Activated B cell treated with CpG ODN at 0.5 μM for 24 hours (primary cell): ENCODE measurements at regions not wholly inside any gene's neighbourhood (a gene's known extent, or its start where the extent isn't known, plus 50 kb on each side); places are given as distances from the start of the nearest gene placed in this dataset.

Source experiments
- ATAC-seq: fragments of 200-7000 bp; cut with Tn5 transposase; one replicate; pipeline ENCODE4 v1.10.0; 2021; ENCODE audit warnings: low read depth, mild to moderate bottlenecking, moderate library complexity
- CTCF ChIA-PET: fragments of 350-600 bp; sonication (Branson Sonifier 250); formaldehyde crosslinking; loops from one replicate; lab custom pipeline; 2021; ENCODE audit warnings: antibody characterized with exemption; lab: Charles Lee
- POLR2A ChIA-PET: fragments of 350-600 bp; sonication (Branson Sonifier 250); formaldehyde crosslinking; loops from one replicate; lab custom pipeline; 2021; ENCODE audit warnings: antibody characterized with exemption; lab: Charles Lee
- DNase-seq: peaks from one replicate; pipeline ENCODE4 v3.0.0; 2022
- H3K27ac Mint-ChIP-seq: one replicate; pipeline ENCODE4 v1.8.0; 2020; ENCODE audit warnings: mixed read lengths
- H3K27me3 Mint-ChIP-seq: one replicate; pipeline ENCODE4 v1.8.0; 2021; ENCODE audit warnings: mixed read lengths
- H3K36me3 Mint-ChIP-seq: one replicate; pipeline ENCODE4 v1.8.0; 2021; ENCODE audit warnings: low read depth, mixed read lengths
- H3K4me1 Mint-ChIP-seq: one replicate; pipeline ENCODE4 v1.8.0; 2021; ENCODE audit warnings: mixed read lengths
- H3K4me3 Mint-ChIP-seq: one replicate; pipeline ENCODE4 v1.8.0; 2020; ENCODE audit warnings: mild to moderate bottlenecking, mixed read lengths
- H3K9me3 Mint-ChIP-seq: one replicate; pipeline ENCODE4 v1.8.0; 2020; ENCODE audit warnings: mixed read lengths
- intact Hi-C: fragments of 100-400 bp; cut with micrococcal nuclease; formaldehyde crosslinking; loops from one replicate; pipeline ENCODE4 v1.15.1; 2024
- TF ChIP-seq, protein P1 (sequence below): fragments of 200-600 bp; IDR thresholded peaks from one replicate; pipeline ENCODE4 v1.8.0; 2022; ENCODE audit warnings: antibody characterized with exemption, mild to moderate bottlenecking

DNA sequence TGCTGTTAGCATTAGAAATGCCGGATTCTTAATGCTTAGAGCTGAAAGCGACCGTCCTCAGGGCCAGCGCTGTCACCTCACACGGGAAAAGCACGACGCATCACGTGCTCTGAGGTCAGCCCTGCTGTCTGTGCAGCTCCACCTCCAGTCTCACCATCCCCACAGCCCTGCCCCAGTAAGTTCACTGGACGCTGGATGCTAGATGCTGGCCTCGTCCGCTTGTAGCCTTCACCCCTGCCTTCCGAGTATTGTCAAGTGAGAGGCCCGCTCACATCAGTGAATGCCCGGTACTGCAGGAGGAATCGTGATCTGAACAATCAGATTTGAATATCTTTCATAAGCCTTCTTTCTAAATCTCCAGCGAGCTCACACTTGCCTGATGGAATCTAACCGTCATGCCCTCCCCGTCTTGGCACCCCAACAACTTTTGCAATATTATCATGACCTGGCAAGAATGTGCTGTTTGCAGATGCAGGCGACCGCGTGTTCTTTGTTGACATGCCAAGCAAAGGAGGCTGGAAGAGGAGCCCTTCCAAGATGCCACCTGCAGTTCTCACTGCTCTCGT is 64.9 kb downstream of the DLL1 start:
- ChIA-PET POLR2A (no interaction called here), CTCF (no interaction called here)
- DNase-seq (no peak), ATAC-seq (no peak)
- no peak overlapping the region for H3K4me3 Mint-ChIP-seq
- no peaks in the 10 kb centered on the region for H3K27me3 Mint-ChIP-seq
- peaks cover 2% of the 10 kb centered on the region for H3K4me1 Mint-ChIP-seq
- H3K9me3 Mint-ChIP-seq: no peaks in the 10 kb centered on the region
- no peaks in the 10 kb centered on the region for H3K36me3 Mint-ChIP-seq
- no peak overlapping the region for H3K27ac Mint-ChIP-seq
- intact Hi-C loops: no loop called here
- TF ChIP-seq, protein P1, sequence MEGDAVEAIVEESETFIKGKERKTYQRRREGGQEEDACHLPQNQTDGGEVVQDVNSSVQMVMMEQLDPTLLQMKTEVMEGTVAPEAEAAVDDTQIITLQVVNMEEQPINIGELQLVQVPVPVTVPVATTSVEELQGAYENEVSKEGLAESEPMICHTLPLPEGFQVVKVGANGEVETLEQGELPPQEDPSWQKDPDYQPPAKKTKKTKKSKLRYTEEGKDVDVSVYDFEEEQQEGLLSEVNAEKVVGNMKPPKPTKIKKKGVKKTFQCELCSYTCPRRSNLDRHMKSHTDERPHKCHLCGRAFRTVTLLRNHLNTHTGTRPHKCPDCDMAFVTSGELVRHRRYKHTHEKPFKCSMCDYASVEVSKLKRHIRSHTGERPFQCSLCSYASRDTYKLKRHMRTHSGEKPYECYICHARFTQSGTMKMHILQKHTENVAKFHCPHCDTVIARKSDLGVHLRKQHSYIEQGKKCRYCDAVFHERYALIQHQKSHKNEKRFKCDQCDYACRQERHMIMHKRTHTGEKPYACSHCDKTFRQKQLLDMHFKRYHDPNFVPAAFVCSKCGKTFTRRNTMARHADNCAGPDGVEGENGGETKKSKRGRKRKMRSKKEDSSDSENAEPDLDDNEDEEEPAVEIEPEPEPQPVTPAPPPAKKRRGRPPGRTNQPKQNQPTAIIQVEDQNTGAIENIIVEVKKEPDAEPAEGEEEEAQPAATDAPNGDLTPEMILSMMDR: no peak

DNA sequence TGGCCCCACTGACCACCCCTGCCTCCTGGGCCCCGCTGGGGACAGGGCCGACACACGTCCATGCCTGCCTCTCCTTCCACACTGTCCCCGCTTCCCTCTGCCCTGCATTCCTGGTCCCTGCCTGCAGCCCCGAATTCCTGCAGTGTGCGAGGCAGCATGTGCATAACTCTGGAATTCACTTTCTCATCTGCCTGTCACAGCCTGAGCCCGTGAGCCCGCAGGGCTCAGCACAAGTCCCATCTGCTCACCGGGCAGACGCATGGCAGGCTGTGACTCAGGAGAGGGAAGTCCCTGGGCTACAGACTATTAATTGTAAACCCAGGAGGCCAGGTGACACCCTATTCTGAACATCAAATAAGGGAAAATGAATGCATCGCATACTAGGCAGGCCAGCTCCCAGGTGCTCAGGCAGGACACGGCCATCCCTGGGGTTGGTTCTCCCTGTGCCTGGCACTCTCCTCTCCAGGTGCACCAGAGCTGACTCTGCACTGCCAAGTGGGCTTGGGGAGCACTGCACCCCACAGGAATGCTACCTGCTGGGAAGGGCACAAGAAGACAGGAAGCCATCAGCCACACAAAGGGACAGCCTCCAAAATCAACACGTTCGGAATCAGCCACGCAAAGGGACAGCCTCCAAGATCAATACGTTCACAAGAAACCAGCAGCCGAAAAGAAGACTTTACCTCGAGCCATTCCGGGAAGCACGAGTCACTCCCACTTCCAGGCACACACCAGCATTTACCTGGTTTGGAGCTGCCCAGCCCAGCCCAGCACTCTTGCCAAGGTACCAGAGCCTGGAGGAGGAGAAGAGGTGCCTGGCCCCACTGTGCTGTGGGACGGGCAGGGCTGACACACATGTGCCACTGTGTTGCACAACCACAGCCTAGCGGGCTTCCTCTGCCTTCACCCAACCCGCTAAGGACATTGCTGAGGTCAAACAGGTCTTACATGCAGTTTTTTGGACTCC is 65.9 kb downstream of the DLL1 start:
- intact Hi-C loops: no loop called here
- Mint-ChIP-seq H3K27ac (no peak overlapping the region), H3K36me3 (no peaks in the 10 kb centered on the region), H3K4me3 (no peak overlapping the region), H3K9me3 (no peaks in the 10 kb centered on the region), H3K27me3 (no peaks in the 10 kb centered on the region), H3K4me1 (peaks cover 2% of the 10 kb centered on the region)
- ChIA-PET POLR2A (no interaction called here), CTCF (no interaction called here)
- DNase-seq (no peak), ATAC-seq (no peak)
- TF ChIP-seq, protein P1: no peak

DNA sequence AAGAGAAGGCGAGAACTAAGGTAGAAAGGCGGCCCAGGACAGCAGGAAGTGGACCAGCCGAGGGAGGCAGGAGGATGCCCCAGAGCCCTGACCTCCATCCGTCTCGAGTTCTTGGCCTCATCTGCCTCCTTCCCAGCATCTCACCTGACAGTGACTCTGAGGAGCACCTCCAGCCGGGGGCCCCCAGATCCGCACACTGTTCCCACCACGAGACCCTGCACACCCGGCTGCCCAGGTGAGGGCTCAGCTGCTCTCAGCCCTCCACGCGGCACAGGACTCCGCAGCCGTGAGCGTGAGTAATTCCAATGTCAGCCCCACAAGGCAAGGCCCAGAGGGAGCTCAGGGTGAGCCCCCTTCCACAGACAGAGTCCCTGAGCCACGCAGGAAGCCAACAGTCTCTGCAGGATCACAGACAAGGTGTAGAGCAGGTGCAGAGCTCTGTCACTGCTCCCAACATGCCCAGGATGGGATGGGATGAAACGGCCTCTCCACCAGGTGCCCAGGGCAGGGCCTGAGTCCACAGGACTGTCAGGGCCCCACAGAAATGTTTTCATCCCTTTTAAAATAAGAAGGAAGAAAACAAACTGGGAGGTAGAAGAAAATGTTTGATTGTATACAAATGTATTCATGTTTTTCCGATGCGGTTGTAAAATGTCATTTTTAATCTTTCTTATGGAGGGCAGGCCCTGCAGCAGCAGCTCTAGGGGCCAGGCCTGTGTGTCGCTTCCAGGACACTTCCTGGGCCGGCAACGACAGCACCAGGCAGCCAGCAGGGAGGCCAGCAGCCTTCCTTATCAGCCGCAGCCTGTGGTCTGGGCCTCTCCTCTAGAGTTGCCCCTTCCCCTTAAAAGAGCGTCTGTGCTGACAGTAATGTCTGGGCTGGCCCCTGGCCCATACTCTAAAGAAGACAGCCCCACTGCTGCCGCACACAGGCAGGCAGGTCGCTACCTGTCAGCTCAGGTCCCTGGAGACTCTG is 66.9 kb downstream of the DLL1 start:
- Mint-ChIP-seq H3K9me3 (no peaks in the 10 kb centered on the region), H3K27me3 (no peaks in the 10 kb centered on the region), H3K27ac (no peak overlapping the region), H3K4me3 (no peak overlapping the region), H3K36me3 (no peaks in the 10 kb centered on the region), H3K4me1 (peaks cover 2% of the 10 kb centered on the region)
- ChIA-PET CTCF (no interaction called here), POLR2A (no interaction called here)
- DNase-seq (no peak), ATAC-seq (no peak)
- intact Hi-C loops: no loop called here
- TF ChIP-seq, protein P1: no peak

DNA sequence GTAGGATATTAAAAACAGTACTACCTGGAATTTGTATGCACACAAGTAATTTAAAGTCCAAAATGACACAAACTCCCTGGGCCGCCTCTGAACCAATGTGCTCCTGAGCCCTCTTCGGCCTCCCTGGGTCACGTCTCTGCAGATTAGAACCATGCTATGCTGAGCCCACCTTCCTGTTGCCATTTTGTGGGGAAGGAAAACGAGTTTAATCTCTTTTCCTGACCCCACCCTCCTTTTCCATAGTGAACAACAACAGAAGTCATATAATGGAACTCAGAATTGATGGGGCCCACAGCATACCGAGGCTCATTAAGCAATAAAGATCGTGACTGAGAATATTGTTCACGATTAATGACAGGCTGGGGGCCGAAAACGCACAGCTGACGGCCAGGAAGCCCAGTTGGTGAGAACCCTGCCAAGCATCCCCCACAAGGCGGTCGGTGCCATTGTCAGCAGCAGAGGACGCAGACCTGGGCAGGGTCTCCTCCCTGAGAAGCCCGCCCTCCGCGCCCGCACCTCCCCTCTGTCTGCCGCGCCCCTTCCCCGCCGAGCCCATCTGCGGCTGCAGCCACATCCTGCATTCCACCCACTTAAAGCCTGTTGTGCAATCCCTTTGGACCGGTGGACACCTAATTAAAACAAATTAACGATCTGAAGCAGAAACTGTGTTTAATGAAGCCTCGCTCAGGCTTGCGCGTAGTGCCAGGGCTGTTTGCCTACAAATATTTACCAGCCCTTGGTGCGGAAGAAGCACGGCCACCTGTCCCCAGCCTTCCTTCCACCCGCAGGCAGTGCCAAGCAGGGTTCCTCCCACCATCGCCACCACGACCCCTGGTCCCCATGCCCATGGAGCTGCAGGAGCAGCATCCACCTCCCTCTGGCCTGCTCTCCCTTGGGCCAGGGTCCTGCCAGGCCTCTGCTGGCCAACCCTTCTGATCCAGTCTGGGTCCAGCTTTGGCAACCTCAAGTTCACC is 68.1 kb downstream of the DLL1 start:
- Mint-ChIP-seq H3K36me3 (no peaks in the 10 kb centered on the region), H3K4me3 (no peak overlapping the region), H3K27ac (no peak overlapping the region), H3K4me1 (peaks cover 2% of the 10 kb centered on the region), H3K27me3 (no peaks in the 10 kb centered on the region), H3K9me3 (no peaks in the 10 kb centered on the region)
- DNase-seq (no peak), ATAC-seq (no peak)
- TF ChIP-seq, protein P1: no peak
- ChIA-PET CTCF (no interaction called here), POLR2A (no interaction called here)
- intact Hi-C loops: no loop called here
